Neural cell (in vitro differentiated cells): ENCODE measurements at regions not wholly inside any gene's neighbourhood (a gene's known extent, or its start where the extent isn't known, plus 50 kb on each side); places are given as distances from the start of the nearest gene placed in this dataset.

Experiments
- H2AFZ ChIP-seq: fragments of 200-600, 300-800 bp; sonication (generic), shearing (Covaris generic); 2 replicates; pipeline ENCODE4 v1.6.0; 2014; ENCODE audit warnings: low read depth, mild to moderate bottlenecking, antibody characterized with exemption, low read length, moderate library complexity
- H3F3A ChIP-seq: fragments of 200-600 bp; shearing (Covaris generic); 2 replicates; pipeline ENCODE4 v1.6.1; 2016; ENCODE audit warnings: mild to moderate bottlenecking, moderate library complexity, mixed read lengths, antibody characterized with exemption, low read length; ENCODE audit not compliant: insufficient read depth, poor library complexity, severe bottlenecking
- H3K27ac ChIP-seq: fragments of 200-600, 300-800 bp; sonication (generic), shearing (Covaris generic); 2 replicates; pipeline ENCODE4 v1.5.1; 2014; ENCODE audit warnings: mild to moderate bottlenecking, low read length, moderate library complexity
- H3K27me3 ChIP-seq: fragments of 300-800, 200-600 bp; sonication (generic), shearing (Covaris generic); 2 replicates; pipeline ENCODE4 v1.6.0; 2014; ENCODE audit warnings: mild to moderate bottlenecking, low read depth, low read length, moderate library complexity; ENCODE audit not compliant: insufficient read depth
- H3K36me3 ChIP-seq: fragments of 300-800, 200-600 bp; sonication (generic), shearing (Covaris generic); 2 replicates; pipeline ENCODE4 v1.5.1; 2014; ENCODE audit warnings: mild to moderate bottlenecking, antibody characterized with exemption, low read length, moderate library complexity; ENCODE audit not compliant: insufficient read depth
- H3K4me2 ChIP-seq: fragments of 300-800, 200-600 bp; sonication (generic), shearing (Covaris generic); 2 replicates; pipeline ENCODE4 v1.6.0; 2014; ENCODE audit warnings: mild to moderate bottlenecking, low read length
- H3K4me3 ChIP-seq: fragments of 300-800, 200-600 bp; sonication (generic), shearing (Covaris generic); 2 replicates; pipeline ENCODE4 v1.5.1; 2014; ENCODE audit warnings: mild to moderate bottlenecking, low read length, moderate library complexity
- H3K79me2 ChIP-seq: fragments of 200-600 bp; shearing (Covaris generic); replicated peaks from 2 replicates; pipeline ENCODE4 v1.6.0; 2014; ENCODE audit warnings: mild to moderate bottlenecking, low read length, moderate library complexity; ENCODE audit not compliant: insufficient read depth
- H3K9ac ChIP-seq: fragments of 300-800, 200-600 bp; sonication (generic), shearing (Covaris generic); 2 replicates; pipeline ENCODE4 v1.6.1; 2016; ENCODE audit warnings: mild to moderate bottlenecking, low read length, mixed read lengths
- H3K9me2 ChIP-seq: fragments of 200-600 bp; shearing (Covaris generic); 2 replicates; pipeline ENCODE4 v1.6.1; 2016; ENCODE audit warnings: mild to moderate bottlenecking, low read length, mixed read lengths; ENCODE audit not compliant: insufficient read depth
- H3K9me3 ChIP-seq: fragments of 200-600, 300-800 bp; sonication (generic), shearing (Covaris generic); 2 replicates; pipeline ENCODE4 v1.6.1; 2016; ENCODE audit warnings: mild to moderate bottlenecking, mixed run types, low read length, moderate library complexity, mixed read lengths
- H4K20me1 ChIP-seq: fragments of 200-600 bp; shearing (Covaris generic); 2 replicates; pipeline ENCODE4 v1.6.1; 2016; ENCODE audit warnings: mild to moderate bottlenecking, mixed run types; ENCODE audit not compliant: insufficient read depth
- EP300 ChIP-seq: fragments of 450-650 bp; conservative IDR thresholded peaks from 2 replicates; pipeline ENCODE4 v1.6.1; 2014; ENCODE audit warnings: antibody characterized with exemption, mild to moderate bottlenecking, moderate library complexity; ENCODE audit not compliant: poor library complexity, severe bottlenecking
- EZH2 ChIP-seq: fragments of 200-600, 300-800 bp; shearing (Covaris generic), sonication (generic); IDR thresholded peaks from 2 replicates; pipeline ENCODE4 v1.6.1; 2014; ENCODE audit warnings: antibody characterized with exemption, low read length, borderline replicate concordance, mild to moderate bottlenecking; ENCODE audit not compliant: insufficient read depth, poor library complexity, severe bottlenecking
- MXI1 ChIP-seq: fragments of 450-650 bp; conservative IDR thresholded peaks from 2 replicates; pipeline ENCODE4 v1.6.1; 2014; ENCODE audit warnings: antibody characterized with exemption, mild to moderate bottlenecking; ENCODE audit not compliant: poor library complexity, severe bottlenecking
- POLR2AphosphoS5 ChIP-seq: IDR thresholded peaks from 2 replicates; pipeline ENCODE4 v1.6.1; 2012
- RAD21 ChIP-seq: fragments of 450-650 bp; conservative IDR thresholded peaks from 2 replicates; pipeline ENCODE4 v1.6.1; 2014; ENCODE audit warnings: antibody characterized with exemption, mild to moderate bottlenecking, moderate library complexity
- SMC3 ChIP-seq: fragments of 450-650 bp; conservative IDR thresholded peaks from 2 replicates; pipeline ENCODE4 v1.6.1; 2014; ENCODE audit warnings: antibody characterized with exemption, mild to moderate bottlenecking, moderate library complexity; ENCODE audit not compliant: poor library complexity
- TAF1 ChIP-seq: IDR thresholded peaks from 2 replicates; pipeline ENCODE4 v1.6.1; 2012; ENCODE audit warnings: low read depth
- TF ChIP-seq, protein P1 (sequence below): IDR thresholded peaks from 2 replicates; pipeline ENCODE4 v1.6.1; 2012; ENCODE audit warnings: borderline replicate concordance
- TF ChIP-seq, protein P2 (sequence below): fragments of 450-650 bp; IDR thresholded peaks from 2 replicates; pipeline ENCODE4 v1.5.1; 2014; ENCODE audit warnings: antibody characterized with exemption, mild to moderate bottlenecking, moderate library complexity; ENCODE audit not compliant: poor library complexity, severe bottlenecking

DNA sequence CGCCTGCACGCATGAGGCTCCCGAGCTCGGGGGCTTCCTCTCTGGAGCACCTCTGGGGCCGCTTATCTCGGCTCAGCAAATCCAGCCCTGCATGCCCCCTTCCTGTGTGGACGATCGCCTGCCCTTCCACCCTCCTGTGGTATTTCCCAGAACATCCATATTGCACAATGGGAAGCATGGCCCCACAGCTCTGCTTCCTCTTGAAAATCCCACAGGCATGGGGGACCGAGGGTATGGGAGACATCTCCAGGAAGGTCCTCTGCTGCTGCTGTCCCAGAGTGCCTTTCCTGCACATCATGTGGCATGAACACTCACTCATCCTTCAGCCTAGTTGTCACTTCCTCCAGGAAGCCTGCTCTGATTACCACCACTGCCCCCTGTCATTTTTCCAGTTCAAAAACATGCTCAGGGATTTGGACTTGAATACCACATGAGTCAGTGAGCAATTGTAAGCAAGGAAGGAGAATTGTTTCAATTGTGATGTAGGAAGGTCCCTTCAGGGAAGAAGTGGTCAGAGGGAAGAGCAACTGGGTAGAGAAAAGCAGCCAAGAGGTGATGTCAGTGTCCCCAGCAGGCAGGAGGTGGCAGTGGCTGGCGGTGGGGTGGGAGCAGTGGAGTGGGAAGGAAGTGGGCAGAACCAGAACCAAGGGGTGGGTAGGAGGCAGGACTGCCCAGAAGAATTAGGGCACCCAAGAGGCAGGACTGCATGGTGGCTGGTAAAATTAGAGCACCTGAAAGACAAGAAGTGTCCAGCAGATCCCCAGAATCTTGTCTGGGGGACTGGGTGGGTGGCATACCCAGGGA is 67.5 kb upstream of the ZMIZ1 start:
- H3K4me3 ChIP-seq = no peak overlapping the region
- TF ChIP-seq EZH2 (no peak), SMC3 (no peak), TAF1 (no peak), RAD21 (no peak), EP300 (no peak), POLR2AphosphoS5 (no peak)
- TF ChIP-seq, protein P1, sequence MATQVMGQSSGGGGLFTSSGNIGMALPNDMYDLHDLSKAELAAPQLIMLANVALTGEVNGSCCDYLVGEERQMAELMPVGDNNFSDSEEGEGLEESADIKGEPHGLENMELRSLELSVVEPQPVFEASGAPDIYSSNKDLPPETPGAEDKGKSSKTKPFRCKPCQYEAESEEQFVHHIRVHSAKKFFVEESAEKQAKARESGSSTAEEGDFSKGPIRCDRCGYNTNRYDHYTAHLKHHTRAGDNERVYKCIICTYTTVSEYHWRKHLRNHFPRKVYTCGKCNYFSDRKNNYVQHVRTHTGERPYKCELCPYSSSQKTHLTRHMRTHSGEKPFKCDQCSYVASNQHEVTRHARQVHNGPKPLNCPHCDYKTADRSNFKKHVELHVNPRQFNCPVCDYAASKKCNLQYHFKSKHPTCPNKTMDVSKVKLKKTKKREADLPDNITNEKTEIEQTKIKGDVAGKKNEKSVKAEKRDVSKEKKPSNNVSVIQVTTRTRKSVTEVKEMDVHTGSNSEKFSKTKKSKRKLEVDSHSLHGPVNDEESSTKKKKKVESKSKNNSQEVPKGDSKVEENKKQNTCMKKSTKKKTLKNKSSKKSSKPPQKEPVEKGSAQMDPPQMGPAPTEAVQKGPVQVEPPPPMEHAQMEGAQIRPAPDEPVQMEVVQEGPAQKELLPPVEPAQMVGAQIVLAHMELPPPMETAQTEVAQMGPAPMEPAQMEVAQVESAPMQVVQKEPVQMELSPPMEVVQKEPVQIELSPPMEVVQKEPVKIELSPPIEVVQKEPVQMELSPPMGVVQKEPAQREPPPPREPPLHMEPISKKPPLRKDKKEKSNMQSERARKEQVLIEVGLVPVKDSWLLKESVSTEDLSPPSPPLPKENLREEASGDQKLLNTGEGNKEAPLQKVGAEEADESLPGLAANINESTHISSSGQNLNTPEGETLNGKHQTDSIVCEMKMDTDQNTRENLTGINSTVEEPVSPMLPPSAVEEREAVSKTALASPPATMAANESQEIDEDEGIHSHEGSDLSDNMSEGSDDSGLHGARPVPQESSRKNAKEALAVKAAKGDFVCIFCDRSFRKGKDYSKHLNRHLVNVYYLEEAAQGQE = no peak
- TF ChIP-seq, protein P2, sequence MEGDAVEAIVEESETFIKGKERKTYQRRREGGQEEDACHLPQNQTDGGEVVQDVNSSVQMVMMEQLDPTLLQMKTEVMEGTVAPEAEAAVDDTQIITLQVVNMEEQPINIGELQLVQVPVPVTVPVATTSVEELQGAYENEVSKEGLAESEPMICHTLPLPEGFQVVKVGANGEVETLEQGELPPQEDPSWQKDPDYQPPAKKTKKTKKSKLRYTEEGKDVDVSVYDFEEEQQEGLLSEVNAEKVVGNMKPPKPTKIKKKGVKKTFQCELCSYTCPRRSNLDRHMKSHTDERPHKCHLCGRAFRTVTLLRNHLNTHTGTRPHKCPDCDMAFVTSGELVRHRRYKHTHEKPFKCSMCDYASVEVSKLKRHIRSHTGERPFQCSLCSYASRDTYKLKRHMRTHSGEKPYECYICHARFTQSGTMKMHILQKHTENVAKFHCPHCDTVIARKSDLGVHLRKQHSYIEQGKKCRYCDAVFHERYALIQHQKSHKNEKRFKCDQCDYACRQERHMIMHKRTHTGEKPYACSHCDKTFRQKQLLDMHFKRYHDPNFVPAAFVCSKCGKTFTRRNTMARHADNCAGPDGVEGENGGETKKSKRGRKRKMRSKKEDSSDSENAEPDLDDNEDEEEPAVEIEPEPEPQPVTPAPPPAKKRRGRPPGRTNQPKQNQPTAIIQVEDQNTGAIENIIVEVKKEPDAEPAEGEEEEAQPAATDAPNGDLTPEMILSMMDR = no peak
- H3K79me2 ChIP-seq = no peaks in the 10 kb centered on the region
- no peak overlapping the region for H3K27ac ChIP-seq
- H3K4me2 ChIP-seq = no peak overlapping the region
- H2AFZ ChIP-seq = no peak overlapping the region
- no peaks in the 10 kb centered on the region for H3F3A ChIP-seq
- H3K9me2 ChIP-seq = no peaks in the 10 kb centered on the region
- no peaks in the 10 kb centered on the region for H3K36me3 ChIP-seq
- H3K27me3 ChIP-seq = no peaks in the 10 kb centered on the region
- H4K20me1 ChIP-seq = no peaks in the 10 kb centered on the region
- H3K9ac ChIP-seq = no peak overlapping the region
- H3K9me3 ChIP-seq = no peaks in the 10 kb centered on the region

DNA sequence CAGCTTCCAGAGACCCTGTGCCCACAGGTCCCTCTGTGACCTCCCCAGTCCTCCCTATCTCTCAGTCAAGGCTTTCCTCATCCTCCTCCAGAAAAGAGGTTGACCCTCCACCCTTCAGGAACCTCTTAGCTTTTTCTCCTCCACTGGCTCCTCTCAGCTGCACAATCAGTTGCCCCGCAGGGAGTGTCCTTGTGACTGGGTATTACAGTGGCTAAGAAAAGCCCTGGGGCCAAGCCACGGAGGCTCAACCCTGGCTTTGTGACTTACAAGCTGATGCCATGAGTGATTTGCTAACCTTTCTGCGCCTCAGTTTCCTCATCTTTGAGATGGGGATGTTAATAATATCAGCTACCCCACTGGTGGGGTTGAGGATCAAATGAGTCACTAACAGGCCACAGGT is 66.4 kb upstream of the ZMIZ1 start:
- Histone ChIP-seq H3K79me2 (no peaks in the 10 kb centered on the region), H3K27ac (no peak overlapping the region), H3F3A (no peaks in the 10 kb centered on the region), H3K4me2 (no peak overlapping the region), H3K36me3 (no peaks in the 10 kb centered on the region), H4K20me1 (no peaks in the 10 kb centered on the region), H2AFZ (no peak overlapping the region), H3K9me3 (no peaks in the 10 kb centered on the region), H3K4me3 (no peak overlapping the region), H3K27me3 (no peaks in the 10 kb centered on the region), H3K9ac (no peak overlapping the region), H3K9me2 (no peaks in the 10 kb centered on the region)
- TF ChIP-seq POLR2AphosphoS5 (no peak), EP300 (no peak), RAD21 (no peak), MXI1 (no peak), TAF1 (no peak), SMC3 (no peak), EZH2 (no peak)
- TF ChIP-seq, protein P2 = no peak
- TF ChIP-seq, protein P1 = no peak
